Neural crest cell (in vitro differentiated cells): ENCODE measurements at regions not wholly inside any gene's neighbourhood (a gene's known extent, or its start where the extent isn't known, plus 50 kb on each side); places are given as distances from the start of the nearest gene placed in this dataset.

Experiments
- DNase-seq: peaks from one replicate; pipeline ENCODE4 v3.0.0; 2021; ENCODE audit warnings: low read depth, mixed read lengths, low spot score
- H3K27ac Mint-ChIP-seq: one replicate; pipeline ENCODE4 v1.8.0; 2021; ENCODE audit warnings: mild to moderate bottlenecking, mixed read lengths; ENCODE audit not compliant: unreplicated experiment
- H3K27me3 Mint-ChIP-seq: 2 replicates; pipeline ENCODE4 v1.8.0; 2021; ENCODE audit warnings: low read depth, mild to moderate bottlenecking, mixed read lengths
- H3K36me3 Mint-ChIP-seq: 2 replicates; pipeline ENCODE4 v1.8.0; 2021; ENCODE audit warnings: low read depth, mild to moderate bottlenecking, mixed read lengths
- H3K4me1 Mint-ChIP-seq: 2 replicates; pipeline ENCODE4 v1.8.0; 2021; ENCODE audit warnings: mixed read lengths
- H3K4me3 Mint-ChIP-seq: one replicate; pipeline ENCODE4 v1.8.0; 2021; ENCODE audit warnings: mild to moderate bottlenecking, mixed read lengths
- H3K9me3 Mint-ChIP-seq: 2 replicates; pipeline ENCODE4 v1.8.0; 2021; ENCODE audit warnings: mixed read lengths
- TF ChIP-seq, protein P1 (sequence below): fragments of 200-600 bp; sonication (generic); conservative IDR thresholded peaks from 2 replicates; pipeline ENCODE4 v1.5.0; 2021; ENCODE audit warnings: antibody characterized with exemption, mild to moderate bottlenecking

DNA sequence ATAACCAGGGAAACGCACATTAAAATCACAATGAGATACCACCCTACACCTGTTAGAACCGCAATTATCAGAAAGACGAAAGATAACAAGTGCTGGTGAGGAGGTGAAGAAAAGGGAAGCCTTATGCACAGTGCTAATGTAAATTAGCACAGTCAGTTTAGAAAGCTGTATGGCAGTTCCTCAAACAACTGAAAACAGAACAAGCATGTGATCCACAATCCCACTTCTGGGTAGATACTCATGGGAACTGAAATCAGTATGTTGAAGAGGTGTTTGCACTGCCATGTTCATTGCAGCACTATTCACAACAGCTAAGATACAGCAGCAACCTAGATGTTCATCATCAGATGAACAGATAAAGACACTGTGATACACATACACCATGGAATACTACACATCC lies 75.0 kb upstream of the CCND1 start:
- TF ChIP-seq, protein P1, sequence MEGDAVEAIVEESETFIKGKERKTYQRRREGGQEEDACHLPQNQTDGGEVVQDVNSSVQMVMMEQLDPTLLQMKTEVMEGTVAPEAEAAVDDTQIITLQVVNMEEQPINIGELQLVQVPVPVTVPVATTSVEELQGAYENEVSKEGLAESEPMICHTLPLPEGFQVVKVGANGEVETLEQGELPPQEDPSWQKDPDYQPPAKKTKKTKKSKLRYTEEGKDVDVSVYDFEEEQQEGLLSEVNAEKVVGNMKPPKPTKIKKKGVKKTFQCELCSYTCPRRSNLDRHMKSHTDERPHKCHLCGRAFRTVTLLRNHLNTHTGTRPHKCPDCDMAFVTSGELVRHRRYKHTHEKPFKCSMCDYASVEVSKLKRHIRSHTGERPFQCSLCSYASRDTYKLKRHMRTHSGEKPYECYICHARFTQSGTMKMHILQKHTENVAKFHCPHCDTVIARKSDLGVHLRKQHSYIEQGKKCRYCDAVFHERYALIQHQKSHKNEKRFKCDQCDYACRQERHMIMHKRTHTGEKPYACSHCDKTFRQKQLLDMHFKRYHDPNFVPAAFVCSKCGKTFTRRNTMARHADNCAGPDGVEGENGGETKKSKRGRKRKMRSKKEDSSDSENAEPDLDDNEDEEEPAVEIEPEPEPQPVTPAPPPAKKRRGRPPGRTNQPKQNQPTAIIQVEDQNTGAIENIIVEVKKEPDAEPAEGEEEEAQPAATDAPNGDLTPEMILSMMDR, result no peak
- Mint-ChIP-seq H3K36me3 (no peaks in the 10 kb centered on the region), H3K27ac (no peak overlapping the region), H3K27me3 (no peaks in the 10 kb centered on the region), H3K4me1 (peaks cover 16% of the 10 kb centered on the region), H3K9me3 (peaks cover 3% of the 10 kb centered on the region), H3K4me3 (no peak overlapping the region)
- no peak for DNase-seq

DNA sequence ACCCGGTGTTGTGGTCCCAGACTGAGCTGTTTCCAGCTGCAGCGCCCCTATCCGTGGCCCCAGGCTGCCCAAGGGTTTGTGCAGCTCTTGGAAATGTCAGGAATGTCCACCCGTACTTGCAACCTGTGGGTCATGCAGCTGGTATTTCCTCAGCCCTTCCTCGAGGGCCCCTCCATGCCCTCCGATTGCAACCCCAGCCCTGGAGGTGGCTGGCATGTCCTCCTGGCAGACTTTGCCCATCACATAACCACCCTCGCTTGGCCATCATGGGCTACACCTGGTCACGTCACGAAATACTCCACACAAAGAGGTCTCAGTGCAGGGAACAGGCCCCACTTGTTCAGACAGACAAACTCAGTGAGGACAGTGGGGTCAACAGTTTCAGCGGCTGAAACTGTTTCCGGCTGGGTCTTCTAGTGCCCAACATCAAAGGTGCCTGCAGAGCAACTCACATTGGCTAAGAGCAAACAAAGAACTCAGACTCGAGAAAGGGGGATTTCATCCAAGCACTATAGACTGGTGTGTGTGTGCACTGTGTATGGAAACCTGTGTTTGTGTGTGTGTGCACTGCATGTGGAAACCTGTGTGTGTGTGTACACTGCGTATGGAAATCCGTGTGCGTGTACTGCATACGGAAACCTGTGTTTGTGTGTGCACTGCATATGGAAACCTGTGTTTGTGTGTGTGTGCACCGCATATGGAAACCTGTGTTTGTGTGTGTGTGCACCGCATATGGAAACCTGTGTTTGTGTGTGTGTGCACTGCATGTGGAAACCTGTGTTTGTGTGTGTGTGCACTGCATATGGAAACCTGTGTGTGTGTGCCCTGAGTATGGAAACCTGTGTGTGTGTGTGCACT lies 72.8 kb upstream of the CCND1 start:
- no peak overlapping the region for H3K4me3 Mint-ChIP-seq
- DNase-seq, result no peak
- TF ChIP-seq, protein P1, result no peak
- no peaks in the 10 kb centered on the region for H3K9me3 Mint-ChIP-seq
- H3K27ac Mint-ChIP-seq, result peak overlapping the region; percentile 53
- H3K27me3 Mint-ChIP-seq, result no peaks in the 10 kb centered on the region
- H3K4me1 Mint-ChIP-seq, result peaks cover 16% of the 10 kb centered on the region
- no peaks in the 10 kb centered on the region for H3K36me3 Mint-ChIP-seq

DNA sequence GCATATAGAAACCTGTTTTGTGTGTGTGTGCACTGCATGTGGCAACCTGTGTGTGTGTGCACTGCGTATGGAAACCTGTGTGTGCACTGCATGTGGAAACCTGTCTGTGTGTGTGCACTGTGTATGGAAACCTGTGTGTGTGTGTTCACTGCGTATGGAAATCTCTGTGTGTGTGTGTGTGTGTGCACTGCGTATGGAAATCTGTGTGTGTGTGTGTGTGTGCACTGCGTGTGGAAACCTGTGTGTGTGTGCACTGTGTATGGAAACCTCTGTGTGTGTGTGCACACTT lies 72.2 kb upstream of the CCND1 start:
- H3K9me3 Mint-ChIP-seq, result no peaks in the 10 kb centered on the region
- H3K27me3 Mint-ChIP-seq, result no peaks in the 10 kb centered on the region
- TF ChIP-seq, protein P1, result no peak
- no peak for DNase-seq
- peak overlapping the region; percentile 44 for H3K27ac Mint-ChIP-seq
- no peaks in the 10 kb centered on the region for H3K36me3 Mint-ChIP-seq
- H3K4me1 Mint-ChIP-seq, result peaks cover 16% of the 10 kb centered on the region
- H3K4me3 Mint-ChIP-seq, result no peak overlapping the region

DNA sequence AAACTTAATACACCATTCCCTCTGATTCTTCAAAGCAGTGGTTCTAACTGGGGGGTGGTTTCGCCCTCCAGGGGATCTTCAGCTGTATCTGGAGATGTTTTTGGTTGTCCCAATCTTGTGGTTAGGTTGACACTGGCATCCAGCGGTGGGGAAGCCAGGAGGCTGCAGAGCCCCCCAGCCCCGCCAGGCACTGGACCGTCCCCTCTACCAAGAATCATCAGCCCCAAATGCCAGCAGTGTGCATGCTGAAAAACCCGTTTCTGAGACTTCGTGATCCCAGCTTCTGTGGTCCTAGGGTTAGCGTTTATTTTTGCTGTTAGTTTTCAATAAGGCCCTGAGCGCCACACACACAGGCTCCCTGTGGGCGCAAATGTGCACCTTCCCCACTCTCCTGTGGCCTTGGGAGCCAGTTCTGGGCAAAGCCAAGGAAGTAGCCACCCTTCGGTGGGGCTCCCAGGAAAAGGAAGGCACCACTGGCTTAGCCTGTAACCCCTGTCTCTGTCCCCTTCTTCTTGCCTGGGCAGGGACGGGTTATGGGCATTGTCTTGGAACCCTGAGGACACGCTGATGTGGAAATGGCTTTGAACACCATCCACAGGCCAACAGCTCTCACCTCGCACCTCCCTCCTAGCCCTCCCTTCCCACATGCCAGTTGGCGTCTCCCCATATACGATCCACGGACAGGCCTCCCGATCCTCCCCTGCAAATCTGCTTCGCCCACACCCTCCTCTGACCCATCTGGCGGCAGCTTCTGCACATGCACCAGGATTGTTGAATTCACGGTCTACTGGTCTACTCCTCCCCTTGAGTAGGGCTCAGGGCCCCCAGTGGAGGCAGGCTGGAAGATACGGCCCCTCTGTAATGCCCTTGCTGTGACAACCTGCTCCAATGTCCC lies 71.4 kb upstream of the CCND1 start:
- Mint-ChIP-seq H3K4me1 (peaks cover 16% of the 10 kb centered on the region), H3K9me3 (no peaks in the 10 kb centered on the region), H3K27ac (peak overlapping the region; percentile 94), H3K4me3 (no peak overlapping the region), H3K36me3 (no peaks in the 10 kb centered on the region), H3K27me3 (no peaks in the 10 kb centered on the region)
- DNase-seq, result no peak
- TF ChIP-seq, protein P1, result no peak

DNA sequence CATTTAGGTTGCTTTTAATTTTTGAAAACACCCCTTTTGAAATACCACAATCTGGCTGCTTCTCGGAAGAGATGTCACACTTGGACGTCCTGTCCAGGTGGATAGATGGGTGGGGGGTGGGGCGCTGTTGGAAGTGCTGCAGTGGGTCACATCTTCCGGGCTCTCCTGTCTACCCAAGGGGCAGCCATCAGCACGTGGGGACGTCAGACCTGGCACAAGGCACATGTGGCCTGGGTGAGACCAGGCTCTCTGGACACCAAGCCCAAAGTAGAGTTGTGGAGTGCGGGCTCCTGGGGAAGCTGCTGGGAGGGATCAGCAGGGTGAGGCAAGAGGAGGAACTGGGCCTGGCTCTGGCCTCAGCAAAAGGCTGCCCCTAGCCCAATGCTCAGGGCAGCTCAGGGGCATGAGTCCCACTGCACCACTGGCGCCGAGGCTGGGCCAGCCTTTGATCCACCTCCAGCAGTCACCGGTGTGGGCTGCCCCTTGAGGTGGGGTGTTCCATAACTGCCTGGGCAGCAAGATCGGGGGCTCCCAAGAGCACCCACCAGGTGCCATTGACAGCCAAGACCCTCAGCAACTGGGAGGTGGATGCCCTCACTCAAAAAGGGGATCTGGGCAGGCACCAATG lies 68.6 kb upstream of the CCND1 start:
- TF ChIP-seq, protein P1, result no peak
- Mint-ChIP-seq H3K9me3 (no peaks in the 10 kb centered on the region), H3K36me3 (no peaks in the 10 kb centered on the region), H3K27ac (no peak overlapping the region), H3K4me1 (peaks cover 16% of the 10 kb centered on the region), H3K4me3 (no peak overlapping the region), H3K27me3 (no peaks in the 10 kb centered on the region)
- DNase-seq, result no peak
